ENCODE measurements at regions not wholly inside any gene's neighbourhood (a gene's known extent, or its start where the extent isn't known, plus 50 kb on each side); places are given as distances from the start of the nearest gene placed in this dataset.
A peak's percentile ranks its signal among the peaks of the same experiment; 100 is the strongest.

GRCh38 chr5:2696156-2696807 is 55.2 kb downstream of the IRX2 start:
- DNase-seq = no peak

- no peak for DNase-seq
Observed at GRCh38 chr5:2695200-2695891, 56.1 kb downstream of the IRX2 start.

DNA sequence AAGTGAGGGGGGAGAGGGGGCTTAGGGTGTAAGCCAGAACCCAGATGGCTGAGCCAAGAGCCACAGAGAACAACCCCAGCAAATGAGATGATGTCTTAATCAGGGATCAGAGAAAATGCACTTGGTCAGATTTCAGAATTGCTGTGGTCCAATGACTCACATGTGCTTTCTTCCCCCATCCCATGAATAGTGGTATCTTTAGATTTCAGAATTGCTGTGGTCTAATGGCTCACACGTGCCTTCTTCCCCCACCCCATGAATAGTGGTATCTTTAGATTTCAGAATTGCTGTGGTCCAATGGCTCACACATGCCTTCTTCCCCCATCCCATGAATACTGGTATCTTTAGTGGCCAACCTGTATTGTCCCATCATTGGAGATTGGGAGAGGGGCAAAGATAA is 59.9 kb downstream of the IRX2 start:
- DNase-seq = no peak

DNA sequence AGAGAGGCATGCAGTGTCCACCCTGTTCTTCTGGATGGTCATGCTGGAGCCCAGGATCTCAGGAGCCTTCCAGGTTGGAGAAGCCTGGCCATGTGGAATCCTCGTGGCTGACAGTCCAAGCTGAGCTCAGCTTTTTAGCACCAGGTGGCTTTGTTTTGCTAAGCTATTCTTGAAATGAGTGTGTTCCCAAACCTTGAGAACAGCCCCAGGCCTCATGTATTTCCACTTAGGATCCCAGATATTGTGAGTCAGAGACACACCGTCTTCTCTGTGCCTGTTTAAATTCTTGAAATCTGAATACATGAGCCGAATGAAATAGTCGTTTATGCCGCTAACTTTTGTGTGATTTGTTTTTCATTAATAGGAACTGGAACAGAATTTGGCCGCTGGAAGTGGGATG is 61.2 kb downstream of the IRX2 start:
- no peak for DNase-seq

- no peak for DNase-seq
Observed at GRCh38 chr5:2688586-2688985, 62.9 kb downstream of the IRX2 start.

DNA sequence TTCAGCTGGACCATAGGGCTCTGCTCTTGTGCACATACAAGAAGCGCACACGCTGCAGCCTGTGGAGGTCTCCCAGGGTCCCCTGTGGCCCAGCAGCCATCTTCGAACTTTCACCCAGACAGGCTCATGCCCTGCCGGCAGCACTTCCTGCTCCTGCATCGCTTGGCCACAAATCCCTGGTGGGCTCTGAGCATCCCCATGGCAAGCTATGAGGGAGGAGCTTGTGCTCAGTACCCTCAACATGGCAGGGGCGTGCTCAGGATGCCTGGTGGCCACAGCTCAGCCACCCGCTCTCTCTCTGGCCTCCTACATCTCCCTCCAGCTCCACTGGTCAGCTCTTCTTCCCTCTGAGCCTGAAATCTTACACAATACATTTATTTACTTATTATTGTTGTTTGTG is 63.7 kb downstream of the IRX2 start:
- DNase-seq = no peak

DNA sequence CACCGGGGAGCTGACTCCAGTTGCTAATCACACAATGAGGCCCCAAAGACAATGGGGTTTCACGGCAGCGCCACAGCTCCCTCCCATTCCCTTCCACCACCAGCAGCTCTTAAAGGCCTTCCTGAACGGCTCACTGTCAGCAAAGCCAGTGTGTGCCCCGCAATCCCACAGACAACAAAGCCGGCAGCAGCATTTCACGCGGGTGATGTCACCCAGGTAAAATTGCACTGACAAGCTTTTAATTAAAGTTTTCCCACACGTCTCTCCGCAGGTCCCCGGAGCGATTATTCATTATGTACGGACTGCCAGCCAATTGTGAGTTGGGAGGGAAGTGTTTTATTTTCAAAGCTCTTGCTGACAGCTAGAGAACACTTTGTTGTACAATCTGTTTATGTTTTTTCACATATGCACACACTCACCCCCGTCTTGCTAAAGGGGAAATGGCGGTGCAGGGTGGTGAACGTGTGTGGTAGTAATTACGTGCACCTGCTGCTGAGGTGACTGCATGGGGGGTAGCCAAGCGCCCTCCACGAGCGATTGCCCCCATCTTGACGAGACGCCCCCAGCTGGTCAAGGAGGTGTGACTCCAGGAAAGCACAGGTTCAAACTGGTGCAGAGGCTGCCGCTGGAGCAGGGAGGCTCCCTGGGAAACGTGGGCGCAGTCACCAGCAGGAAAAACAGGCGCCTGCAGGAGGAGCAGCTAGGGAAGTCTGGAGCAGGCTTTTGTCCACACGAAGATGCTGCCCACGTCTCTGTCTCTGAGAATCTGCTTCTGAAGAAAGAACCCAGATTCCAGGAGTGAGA is 65.0 kb downstream of the IRX2 start:
- DNase-seq = peak in 20 of 58 donors; percentile 7 to 51 (median 18)

DNA sequence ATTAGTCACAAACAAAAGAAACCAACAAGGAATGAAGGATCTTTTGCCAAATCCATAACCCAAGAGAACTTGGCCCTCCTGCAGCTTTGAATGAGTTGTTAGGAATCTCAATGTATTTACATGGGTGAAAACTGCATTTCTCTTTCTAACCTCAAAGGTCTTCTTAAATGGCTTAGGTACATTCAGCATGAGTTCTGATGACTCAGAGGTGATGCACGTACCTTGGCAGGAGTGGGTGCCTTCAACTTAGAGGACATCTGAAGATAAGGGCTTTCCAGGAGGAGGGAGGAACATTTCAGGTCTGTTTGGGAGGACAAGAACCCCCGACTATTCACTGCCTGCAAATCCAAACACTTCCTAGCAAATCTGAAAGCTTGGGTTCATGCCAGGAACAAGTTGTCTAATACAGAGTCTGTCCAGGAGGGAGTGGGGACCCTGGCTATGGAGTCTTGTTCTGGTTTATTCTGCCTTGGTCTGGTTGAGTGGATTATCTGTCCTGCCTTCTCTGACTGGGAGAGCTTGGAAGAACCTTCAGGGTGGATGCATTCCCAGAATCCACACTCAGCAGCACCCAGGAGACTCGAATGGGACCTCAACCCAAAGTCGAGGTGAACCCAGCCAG is 65.7 kb downstream of the IRX2 start:
- no peak for DNase-seq

- DNase-seq = no peak
Observed at GRCh38 chr5:2684606-2685005, 66.9 kb downstream of the IRX2 start.

DNA sequence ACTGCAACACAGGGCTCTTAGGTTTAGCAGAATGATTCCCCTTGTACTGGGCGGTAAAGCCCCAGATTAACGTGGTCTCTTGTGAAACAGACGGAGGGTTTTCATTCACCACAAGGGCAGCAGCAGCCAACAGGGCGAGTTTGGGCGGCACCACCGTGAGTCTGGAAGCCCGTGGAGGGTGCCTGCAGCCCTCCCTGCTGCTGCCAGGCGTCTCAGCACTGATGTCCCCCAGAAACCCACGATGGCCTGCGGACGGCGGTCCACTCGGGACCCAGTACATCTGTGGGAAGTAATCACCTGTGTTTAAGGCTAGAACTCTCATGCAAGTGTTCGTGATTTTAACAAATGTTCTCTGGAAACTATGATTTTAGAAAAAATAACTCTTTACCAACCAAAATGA is 67.8 kb downstream of the IRX2 start:
- DNase-seq = no peak

- no peak for DNase-seq
Observed at GRCh38 chr5:2681476-2681875, 70.0 kb downstream of the IRX2 start.

- no peak for DNase-seq
Observed at GRCh38 chr5:2680979-2681378, 70.5 kb downstream of the IRX2 start.

- no peak for DNase-seq
Observed at GRCh38 chr5:2677689-2678088, 73.8 kb downstream of the IRX2 start.

- DNase-seq = no peak
Observed at GRCh38 chr5:2675548-2675947, 75.9 kb downstream of the IRX2 start.

GRCh38 chr5:2674456-2674855 is 77.0 kb downstream of the IRX2 start:
- DNase-seq = no peak

DNA sequence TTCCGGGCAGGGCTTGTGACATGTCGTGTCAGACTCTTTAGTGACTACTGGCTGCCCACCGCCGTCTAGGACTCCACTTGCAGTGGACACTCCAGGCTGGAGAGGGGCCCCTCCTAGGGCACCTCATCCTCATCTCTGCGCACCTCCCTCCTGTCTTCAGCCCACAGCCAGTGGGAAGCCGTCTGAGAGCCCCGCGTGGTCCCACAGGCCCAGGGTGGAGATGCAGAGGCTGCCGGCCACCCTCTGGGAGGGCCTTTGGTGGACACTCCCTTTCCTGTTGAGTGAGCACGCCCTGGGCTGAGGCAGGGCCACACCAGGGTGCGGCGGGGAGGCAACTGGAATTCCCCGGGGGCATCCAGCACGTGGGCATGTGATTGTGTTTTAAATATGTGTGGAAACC is 80.5 kb downstream of the IRX2 start:
- no peak for DNase-seq

DNA sequence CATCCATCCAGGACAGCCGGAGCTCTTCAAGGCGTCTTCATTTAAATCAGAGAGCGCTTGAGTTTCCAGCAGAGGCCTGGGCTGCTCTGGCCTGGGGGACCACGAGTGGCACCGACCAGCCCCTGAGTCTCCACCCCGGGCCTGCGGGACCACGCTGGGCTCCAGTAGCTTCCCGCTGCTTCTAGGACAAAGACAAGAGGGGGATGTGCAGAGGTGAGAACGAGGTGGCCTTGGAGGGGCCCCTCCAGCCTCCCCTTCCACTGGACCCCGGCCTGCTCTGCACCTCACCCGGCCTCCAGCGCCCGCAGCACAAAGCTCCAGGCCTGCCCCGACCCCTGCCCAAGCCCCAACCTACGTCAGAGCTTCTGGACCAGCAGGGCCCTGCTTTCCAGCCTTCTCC is 81.6 kb downstream of the IRX2 start:
- no peak for DNase-seq

DNA sequence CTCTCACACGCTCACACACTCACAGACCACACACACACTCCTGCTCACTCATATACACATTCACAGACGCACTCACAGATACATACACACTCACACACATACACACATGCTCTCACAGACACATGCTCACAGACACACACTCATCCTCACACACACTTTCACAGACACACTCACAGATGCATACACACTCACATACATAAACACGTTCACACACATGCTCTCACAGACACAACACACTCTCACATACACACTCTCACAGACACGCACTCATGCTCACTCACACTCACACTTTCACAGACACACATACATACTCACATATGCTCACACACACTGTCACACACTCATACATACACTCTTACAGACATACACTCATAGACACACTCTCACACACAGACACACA is 82.2 kb downstream of the IRX2 start:
- no peak for DNase-seq

DNA sequence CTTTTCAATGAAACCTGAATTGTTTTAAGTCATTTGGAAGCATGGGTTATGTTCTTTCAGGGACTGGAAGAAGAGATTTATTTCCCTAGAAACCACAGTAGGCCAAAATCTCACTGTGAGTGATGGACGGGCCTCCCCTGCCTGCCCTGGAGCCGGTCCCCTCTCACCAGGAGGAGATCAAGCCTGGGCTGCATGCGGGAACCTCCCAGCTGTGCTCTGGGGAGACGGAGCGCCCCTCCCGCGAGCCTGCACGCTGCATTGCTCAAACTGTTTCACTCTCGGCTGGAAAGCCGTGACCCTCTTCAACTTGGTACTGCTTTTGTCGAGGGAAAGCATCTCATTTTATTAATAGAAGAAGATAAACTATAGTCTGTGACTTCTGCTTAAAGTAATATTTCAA is 85.4 kb downstream of the IRX2 start:
- DNase-seq = no peak

GRCh38 chr5:2663489-2663888 is 88.0 kb downstream of the IRX2 start:
- DNase-seq = no peak

GRCh38 chr5:2660315-2660714 is 91.2 kb downstream of the IRX2 start:
- DNase-seq = no peak

- DNase-seq = peak in 1 of 58 donors; percentile 39
Observed at GRCh38 chr5:2658881-2659470, 92.5 kb downstream of the IRX2 start.

Measured in anterior cingulate cortex (tissue), 58 donors.